ENCODE measurements at regions not wholly inside any gene's neighbourhood (a gene's known extent, or its start where the extent isn't known, plus 50 kb on each side); places are given as distances from the start of the nearest gene placed in this dataset.

DNA sequence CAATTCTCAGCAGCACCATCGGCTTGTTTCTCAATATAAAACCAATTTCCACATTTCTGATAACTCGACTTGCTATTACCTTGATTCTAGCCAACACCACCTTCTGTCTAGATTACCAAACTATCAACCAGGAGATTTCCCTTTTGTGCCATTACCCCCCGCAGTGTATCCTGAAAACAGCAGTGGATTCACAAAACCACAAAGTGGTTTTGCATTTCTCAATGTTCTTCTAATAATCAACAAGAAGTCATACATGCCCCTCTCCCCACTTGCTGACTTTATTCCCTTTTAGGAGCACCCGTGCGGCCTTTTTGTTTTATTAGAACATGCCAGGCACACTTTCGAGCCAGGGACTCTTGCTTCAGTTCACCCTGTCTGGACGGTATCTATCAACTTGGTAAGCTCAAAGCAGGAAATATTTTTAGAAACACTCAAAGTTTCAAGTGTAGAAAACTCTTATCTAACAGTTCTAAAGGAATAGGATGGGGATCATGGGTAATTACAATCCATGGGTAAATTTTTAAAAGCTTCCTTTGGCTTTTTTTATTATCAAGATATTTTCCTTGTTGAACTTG lies 967.4 kb downstream of the EFNB2 start:
- no peak overlapping the region for H3K4me3 Mint-ChIP-seq
- no peak overlapping the region for H3K27ac Mint-ChIP-seq
- H3K9me3 Mint-ChIP-seq: peaks cover 0 to 4% (median 2%) of the 10 kb centered on the region in 7 donors
- H3K4me1 Mint-ChIP-seq: no peaks in the 10 kb centered on the region
- DNase-seq: no peak
- no peaks in the 10 kb centered on the region for H3K27me3 Mint-ChIP-seq
- no peaks in the 10 kb centered on the region for H3K36me3 Mint-ChIP-seq
- ATAC-seq (ENCODE audit: low read depth in 2 of 2): no peak

DNA sequence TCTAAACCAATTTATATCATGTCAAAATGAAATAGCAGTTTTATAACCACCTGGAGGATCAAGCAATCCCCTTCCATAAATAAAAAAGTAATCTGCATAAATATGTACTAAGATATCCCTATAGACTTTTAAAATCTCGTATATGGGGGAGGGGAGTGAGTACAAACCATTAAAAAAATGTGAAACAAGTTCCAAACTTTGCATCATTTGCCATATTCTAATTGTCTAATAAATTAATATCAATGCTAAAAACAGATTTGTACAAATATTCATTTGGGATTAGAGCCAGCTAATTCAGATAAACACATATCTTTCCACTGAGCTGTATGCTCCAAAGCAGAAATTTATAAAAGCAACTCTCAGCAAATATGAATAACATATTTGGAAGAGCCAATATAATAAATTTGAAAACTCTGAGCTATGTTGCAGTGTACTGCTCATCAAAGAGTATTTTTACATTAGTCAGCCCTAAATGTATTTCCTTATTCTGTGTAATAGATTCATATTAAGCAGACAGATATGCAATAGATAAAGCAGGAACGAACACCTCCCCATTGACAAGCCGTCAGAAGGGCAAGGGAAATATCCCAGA lies 970.2 kb downstream of the EFNB2 start:
- peaks cover 0 to 4% (median 0%) of the 10 kb centered on the region in 7 donors for H3K9me3 Mint-ChIP-seq
- H3K4me3 Mint-ChIP-seq: no peak overlapping the region
- H3K27me3 Mint-ChIP-seq: no peaks in the 10 kb centered on the region
- ATAC-seq (ENCODE audit: low read depth in 2 of 2) (no peak), DNase-seq (no peak)
- no peak overlapping the region for H3K27ac Mint-ChIP-seq
- no peaks in the 10 kb centered on the region for H3K4me1 Mint-ChIP-seq
- H3K36me3 Mint-ChIP-seq: no peaks in the 10 kb centered on the region

DNA sequence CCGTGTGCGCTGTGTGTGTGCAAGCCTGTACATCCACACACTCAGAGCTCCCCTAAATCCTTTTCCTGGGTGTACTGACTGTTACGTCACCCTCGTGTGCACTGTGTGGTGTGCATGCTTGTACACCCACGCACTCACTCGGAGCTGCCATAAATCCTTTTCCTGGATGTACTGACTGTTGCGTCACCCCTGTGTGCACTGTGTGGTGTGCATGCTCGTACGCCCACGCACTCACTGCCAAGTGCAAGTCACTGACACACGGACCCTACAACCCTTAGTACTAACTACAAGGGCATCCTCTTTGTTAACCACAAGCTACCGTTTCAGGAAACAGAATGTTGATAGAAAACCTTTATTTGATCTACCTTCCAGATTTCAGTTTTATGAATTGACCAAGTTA lies 983.4 kb downstream of the EFNB2 start:
- no peaks in the 10 kb centered on the region for H3K36me3 Mint-ChIP-seq
- no peak for ATAC-seq (ENCODE audit: low read depth in 2 of 2)
- no peak for DNase-seq
- peaks cover 2 to 7% (median 4%) of the 10 kb centered on the region in 7 donors for H3K9me3 Mint-ChIP-seq
- no peak overlapping the region for H3K27ac Mint-ChIP-seq
- H3K4me3 Mint-ChIP-seq: no peak overlapping the region
- no peaks in the 10 kb centered on the region for H3K4me1 Mint-ChIP-seq
- no peaks in the 10 kb centered on the region for H3K27me3 Mint-ChIP-seq

DNA sequence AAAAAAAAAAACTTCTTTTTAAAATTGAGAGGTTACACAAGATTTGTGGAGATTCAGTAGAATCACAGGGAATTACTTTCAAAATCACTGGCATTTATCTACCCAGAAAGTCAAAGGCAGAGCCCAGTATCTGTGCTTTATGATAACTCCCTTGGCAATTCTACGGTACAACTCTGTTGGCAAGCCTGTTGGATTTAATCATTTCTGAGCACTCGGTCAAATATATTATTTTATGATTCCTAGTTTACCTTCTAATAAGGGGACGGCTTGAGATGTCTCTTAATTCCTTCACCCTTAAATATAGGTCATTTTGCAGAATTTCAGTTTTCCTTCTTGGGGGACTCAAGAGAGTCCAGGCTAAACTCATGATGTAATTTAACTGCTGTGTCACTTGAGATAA lies 987.6 kb downstream of the EFNB2 start:
- no peak overlapping the region for H3K4me3 Mint-ChIP-seq
- H3K27ac Mint-ChIP-seq: no peak overlapping the region
- no peaks in the 10 kb centered on the region for H3K4me1 Mint-ChIP-seq
- peaks cover 0 to 3% (median 0%) of the 10 kb centered on the region in 7 donors for H3K9me3 Mint-ChIP-seq
- H3K27me3 Mint-ChIP-seq: no peaks in the 10 kb centered on the region
- no peaks in the 10 kb centered on the region for H3K36me3 Mint-ChIP-seq
- ATAC-seq (ENCODE audit: low read depth in 2 of 2) (no peak), DNase-seq (no peak)

DNA sequence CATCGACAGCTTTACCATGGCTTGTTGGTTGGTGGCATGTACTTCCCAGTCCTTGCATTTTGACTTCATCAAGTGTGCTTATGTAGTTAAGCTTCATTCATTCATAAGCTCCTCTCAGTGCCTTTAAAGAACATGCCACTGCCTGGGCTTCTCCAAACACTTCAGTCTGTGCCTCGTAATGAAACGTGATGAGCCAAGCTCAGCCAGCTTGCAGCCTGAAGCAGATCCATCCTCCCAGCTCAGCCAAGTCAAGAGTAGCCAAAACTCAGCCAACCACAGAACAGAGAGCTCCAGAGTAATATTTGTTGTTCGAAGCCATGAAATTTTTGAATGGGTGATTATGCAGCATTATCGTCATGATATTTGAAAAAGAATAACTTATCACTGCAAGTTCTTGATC lies 989.7 kb downstream of the EFNB2 start:
- Mint-ChIP-seq H3K27me3 (no peaks in the 10 kb centered on the region), H3K27ac (no peak overlapping the region), H3K4me3 (no peak overlapping the region)

DNA sequence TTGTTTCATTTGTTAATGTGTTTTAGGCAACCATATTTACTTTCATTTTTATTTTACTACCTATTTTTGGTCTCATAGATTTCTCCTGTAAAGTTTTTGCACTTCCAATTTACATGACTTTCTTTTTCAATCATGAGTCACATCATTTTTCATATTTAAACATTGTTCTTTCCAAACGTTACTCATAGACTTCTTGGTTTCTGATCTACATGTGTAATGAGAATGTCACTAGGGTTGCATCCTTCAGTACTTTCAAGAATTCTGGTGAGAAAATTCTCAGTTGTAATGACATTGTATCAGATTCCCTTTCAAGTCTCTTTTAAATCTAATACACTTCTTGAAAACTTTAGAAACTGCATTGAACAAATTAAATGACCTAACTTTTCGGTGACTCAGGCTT lies 991.7 kb downstream of the EFNB2 start:
- no peaks in the 10 kb centered on the region for H3K27me3 Mint-ChIP-seq
- no peak overlapping the region for H3K27ac Mint-ChIP-seq
- peaks cover 0 to 2% (median 0%) of the 10 kb centered on the region in 7 donors for H3K9me3 Mint-ChIP-seq
- no peaks in the 10 kb centered on the region for H3K36me3 Mint-ChIP-seq
- DNase-seq (no peak), ATAC-seq (ENCODE audit: low read depth in 2 of 2) (no peak)
- H3K4me3 Mint-ChIP-seq: no peak overlapping the region
- H3K4me1 Mint-ChIP-seq: no peaks in the 10 kb centered on the region

More for the DNA sequence above, 989.7 kb downstream of the EFNB2 start:
- no peak for ATAC-seq (ENCODE audit: low read depth in 2 of 2)
- Mint-ChIP-seq H3K9me3 (peaks cover 0 to 3% (median 0%) of the 10 kb centered on the region in 7 donors), H3K4me1 (no peaks in the 10 kb centered on the region), H3K36me3 (no peaks in the 10 kb centered on the region)
- no peak for DNase-seq

DNA sequence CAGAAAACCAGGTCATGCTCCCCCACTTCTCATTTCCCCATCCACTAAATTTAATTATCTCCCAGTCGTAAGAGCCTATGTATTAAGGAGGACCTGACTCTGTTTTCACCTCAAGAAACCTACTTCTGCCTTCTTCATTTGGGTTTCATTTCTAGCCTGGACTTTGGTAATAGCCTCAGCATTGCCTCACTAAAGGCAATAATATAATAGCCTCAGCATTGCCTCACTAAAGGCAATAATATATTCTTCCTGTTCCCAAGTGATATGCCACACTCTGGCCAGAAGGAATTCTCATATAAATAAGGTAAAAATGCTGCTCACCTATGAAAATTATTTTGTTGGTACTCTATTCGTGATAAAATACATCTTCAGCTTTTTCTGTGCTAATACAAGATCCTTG lies 993.9 kb downstream of the EFNB2 start:
- no peak for DNase-seq
- H3K4me3 Mint-ChIP-seq: no peak overlapping the region
- H3K27me3 Mint-ChIP-seq: no peaks in the 10 kb centered on the region
- no peak for ATAC-seq (ENCODE audit: low read depth in 2 of 2)
- no peaks in the 10 kb centered on the region for H3K9me3 Mint-ChIP-seq
- H3K36me3 Mint-ChIP-seq: no peaks in the 10 kb centered on the region
- no peaks in the 10 kb centered on the region for H3K4me1 Mint-ChIP-seq
- no peak overlapping the region for H3K27ac Mint-ChIP-seq

DNA sequence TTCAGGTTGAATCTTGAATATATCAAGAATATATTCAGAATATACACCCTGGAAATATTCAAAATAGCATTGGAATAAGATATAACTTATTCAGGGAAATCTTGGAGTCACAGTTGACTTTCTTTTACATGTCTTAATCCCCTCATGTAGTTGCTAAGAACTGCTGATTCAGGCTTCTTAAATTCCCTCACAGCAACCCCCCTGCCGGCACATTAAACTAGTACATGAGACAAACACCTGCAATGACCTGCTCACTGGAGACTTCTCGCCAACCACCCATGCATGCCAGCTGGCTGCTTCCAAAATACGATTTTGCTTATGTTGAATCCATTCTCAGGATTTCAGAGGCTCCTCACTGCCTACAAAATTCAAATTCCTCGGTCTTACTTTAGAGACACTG lies 997.1 kb downstream of the EFNB2 start:
- Mint-ChIP-seq H3K27ac (no peak overlapping the region), H3K36me3 (no peaks in the 10 kb centered on the region), H3K27me3 (no peaks in the 10 kb centered on the region), H3K9me3 (peaks cover 0 to 3% (median 0%) of the 10 kb centered on the region in 7 donors), H3K4me1 (no peaks in the 10 kb centered on the region), H3K4me3 (no peak overlapping the region)
- DNase-seq: no peak
- no peak for ATAC-seq (ENCODE audit: low read depth in 2 of 2)

DNA sequence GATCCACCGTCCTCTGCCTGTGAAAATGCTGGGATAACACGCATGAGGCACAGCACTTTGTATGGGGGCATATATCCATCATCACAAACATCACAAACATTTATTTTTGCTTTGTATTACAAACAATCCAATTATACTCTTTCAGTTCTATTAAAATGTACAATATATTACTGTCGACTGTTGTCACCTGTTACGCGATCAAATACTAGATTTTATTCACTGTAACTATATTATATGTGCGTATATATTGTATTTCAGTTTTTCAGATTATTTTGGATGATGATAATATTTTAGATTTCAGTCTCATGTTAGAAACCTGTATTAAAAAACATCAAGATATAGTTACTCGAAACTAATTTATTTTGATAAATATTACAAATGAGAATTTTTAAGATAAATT lies 998.3 kb downstream of the EFNB2 start:
- no peaks in the 10 kb centered on the region for H3K4me1 Mint-ChIP-seq
- H3K9me3 Mint-ChIP-seq: peaks cover 0 to 3% (median 0%) of the 10 kb centered on the region in 7 donors
- no peak overlapping the region for H3K4me3 Mint-ChIP-seq
- ATAC-seq (ENCODE audit: low read depth in 2 of 2) (no peak), DNase-seq (no peak)
- H3K27ac Mint-ChIP-seq: no peak overlapping the region
- H3K27me3 Mint-ChIP-seq: no peaks in the 10 kb centered on the region
- H3K36me3 Mint-ChIP-seq: no peaks in the 10 kb centered on the region

DNA sequence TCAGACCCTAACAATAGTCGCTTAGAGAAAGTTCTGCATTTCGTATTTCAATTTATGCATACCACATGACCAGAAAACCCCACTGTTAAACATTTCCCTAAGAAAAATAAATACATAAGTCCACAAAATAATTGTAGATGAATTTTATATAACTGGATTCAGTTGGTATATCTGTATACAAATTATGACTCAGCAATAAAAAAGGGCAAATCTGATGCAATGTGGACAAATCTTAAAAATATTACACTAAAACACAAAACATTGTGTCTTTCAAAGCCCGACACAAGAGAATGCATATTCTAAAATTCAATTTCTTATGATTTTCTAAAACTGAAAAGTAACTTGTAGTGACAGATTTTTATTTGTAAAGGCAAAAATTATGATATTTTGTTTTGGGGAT lies 1005.0 kb downstream of the EFNB2 start:
- Mint-ChIP-seq H3K27ac (no peak overlapping the region), H3K36me3 (no peaks in the 10 kb centered on the region), H3K4me3 (no peak overlapping the region), H3K9me3 (peaks cover 0 to 5% (median 3%) of the 10 kb centered on the region in 7 donors), H3K4me1 (no peaks in the 10 kb centered on the region), H3K27me3 (no peaks in the 10 kb centered on the region)
- ATAC-seq (ENCODE audit: low read depth in 2 of 2) (no peak), DNase-seq (no peak)

DNA sequence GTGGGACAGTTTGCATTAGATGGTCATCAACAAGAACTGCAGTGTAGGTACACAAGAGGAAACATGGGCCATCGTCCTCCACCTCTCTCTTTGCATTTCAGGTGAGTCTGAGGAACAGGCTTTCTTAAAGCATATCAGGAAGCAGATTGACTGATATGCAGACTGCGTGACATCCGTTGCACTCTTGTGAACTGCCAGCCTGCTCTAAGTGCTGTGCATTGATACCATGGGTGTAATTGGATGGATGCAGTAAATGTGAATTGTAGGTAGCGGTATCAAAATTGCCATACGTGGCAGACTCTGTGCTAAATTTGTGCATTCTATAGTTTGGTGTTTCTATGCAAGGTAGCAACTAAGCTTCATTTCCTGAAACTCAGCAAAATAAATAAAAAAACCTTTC lies 1008.3 kb downstream of the EFNB2 start:
- H3K27me3 Mint-ChIP-seq: no peaks in the 10 kb centered on the region
- no peak for DNase-seq
- H3K4me3 Mint-ChIP-seq: no peak overlapping the region
- no peaks in the 10 kb centered on the region for H3K4me1 Mint-ChIP-seq
- H3K36me3 Mint-ChIP-seq: no peaks in the 10 kb centered on the region
- no peak for ATAC-seq (ENCODE audit: low read depth in 2 of 2)
- peaks cover 0 to 8% (median 0%) of the 10 kb centered on the region in 7 donors for H3K9me3 Mint-ChIP-seq
- no peak overlapping the region for H3K27ac Mint-ChIP-seq

DNA sequence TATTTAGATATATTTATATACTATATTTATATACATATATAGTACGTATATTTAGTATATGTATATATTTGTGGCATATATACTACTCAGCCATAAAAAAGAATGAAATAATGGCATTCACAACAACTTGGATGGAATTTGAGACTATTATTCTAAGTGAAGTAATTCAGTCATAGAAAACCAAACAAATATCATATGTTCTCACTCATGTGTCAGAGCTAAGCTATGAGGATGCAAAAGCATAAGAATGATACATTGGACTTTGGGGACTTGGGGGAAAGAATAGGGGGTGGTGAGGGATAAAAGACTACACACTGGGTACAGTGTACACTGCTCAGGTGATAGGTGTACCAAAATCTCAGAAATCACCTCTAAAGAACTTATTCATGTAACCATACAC lies 1015.7 kb downstream of the EFNB2 start:
- ATAC-seq (ENCODE audit: low read depth in 2 of 2): no peak
- Mint-ChIP-seq H3K36me3 (no peaks in the 10 kb centered on the region), H3K27ac (no peak overlapping the region), H3K27me3 (no peaks in the 10 kb centered on the region), H3K9me3 (peaks cover 0 to 3% (median 0%) of the 10 kb centered on the region in 7 donors), H3K4me1 (no peaks in the 10 kb centered on the region), H3K4me3 (no peak overlapping the region)
- DNase-seq: no peak

DNA sequence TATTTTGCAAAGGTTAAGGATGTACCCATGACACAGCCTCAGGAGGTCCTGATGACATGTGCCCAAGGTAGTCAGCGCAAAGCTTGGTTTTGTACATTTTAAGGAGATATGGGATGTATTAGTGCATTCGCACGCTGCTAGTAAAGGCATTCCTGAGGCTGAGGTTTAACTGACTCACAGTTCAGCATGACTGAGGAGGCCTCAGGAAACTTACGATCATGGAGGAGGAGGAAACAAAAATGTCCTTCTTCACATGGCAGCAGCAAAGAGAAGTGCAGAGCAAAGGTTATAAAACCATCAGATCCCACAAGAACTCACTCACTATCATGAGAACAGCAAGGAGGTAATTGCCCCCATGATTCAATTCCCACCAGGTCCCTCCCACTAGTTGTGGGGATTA lies 1017.4 kb downstream of the EFNB2 start:
- no peak for ATAC-seq (ENCODE audit: low read depth in 2 of 2)

DNA sequence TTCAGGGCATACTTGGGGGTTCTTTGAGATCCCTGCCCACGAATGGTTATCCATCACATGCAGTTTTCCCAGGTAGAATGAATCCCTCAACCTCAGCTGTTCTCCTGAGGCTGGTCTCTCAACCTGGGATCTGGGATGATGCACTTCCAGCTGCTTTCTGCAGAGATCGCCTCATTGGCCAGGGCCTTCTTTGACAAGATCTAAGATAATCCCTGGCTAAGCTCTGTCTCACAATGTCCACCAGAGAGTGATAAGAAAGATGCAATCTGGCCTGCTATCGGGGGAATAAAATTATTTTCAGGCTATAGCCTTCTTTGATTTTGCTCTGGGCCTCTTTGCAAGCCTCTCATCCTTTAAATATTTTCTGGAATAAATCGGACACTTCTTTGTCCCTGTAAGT lies 1021.1 kb downstream of the EFNB2 start:
- Mint-ChIP-seq H3K9me3 (peaks cover 0 to 7% (median 0%) of the 10 kb centered on the region in 7 donors), H3K27ac (no peak overlapping the region), H3K4me1 (no peaks in the 10 kb centered on the region), H3K36me3 (no peaks in the 10 kb centered on the region), H3K27me3 (no peaks in the 10 kb centered on the region), H3K4me3 (no peak overlapping the region)
- no peak for DNase-seq
- no peak for ATAC-seq (ENCODE audit: low read depth in 2 of 2)

More for the DNA sequence above, 1017.4 kb downstream of the EFNB2 start:
- no peaks in the 10 kb centered on the region for H3K27me3 Mint-ChIP-seq
- no peak overlapping the region for H3K27ac Mint-ChIP-seq
- no peaks in the 10 kb centered on the region for H3K36me3 Mint-ChIP-seq
- DNase-seq: no peak
- peaks cover 0 to 7% (median 0%) of the 10 kb centered on the region in 7 donors for H3K9me3 Mint-ChIP-seq
- H3K4me3 Mint-ChIP-seq: no peak overlapping the region
- no peaks in the 10 kb centered on the region for H3K4me1 Mint-ChIP-seq

DNA sequence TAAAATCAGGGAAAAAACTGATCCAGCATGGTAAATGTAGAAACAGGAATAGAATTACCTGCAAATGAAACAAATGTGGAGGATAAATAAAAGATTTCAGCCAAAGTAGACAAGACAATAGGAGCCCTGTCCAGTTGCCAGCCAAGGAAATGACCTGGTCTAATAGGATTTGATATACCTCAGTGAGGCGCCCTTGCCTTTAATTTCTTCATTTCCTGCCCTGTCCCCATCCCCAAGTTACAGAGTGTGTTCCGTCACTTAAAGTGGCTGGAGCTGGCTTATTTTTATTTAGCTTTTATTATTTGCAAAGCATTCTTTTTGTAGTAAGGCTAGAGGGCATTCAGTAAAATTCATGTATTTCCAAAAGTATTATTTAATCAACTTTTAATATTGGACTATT lies 1022.0 kb downstream of the EFNB2 start:
- H3K27ac Mint-ChIP-seq: no peak overlapping the region
- no peak overlapping the region for H3K4me3 Mint-ChIP-seq
- H3K27me3 Mint-ChIP-seq: no peaks in the 10 kb centered on the region
- DNase-seq (no peak), ATAC-seq (ENCODE audit: low read depth in 2 of 2) (no peak)
- no peaks in the 10 kb centered on the region for H3K4me1 Mint-ChIP-seq
- no peaks in the 10 kb centered on the region for H3K36me3 Mint-ChIP-seq
- peaks cover 0 to 7% (median 0%) of the 10 kb centered on the region in 7 donors for H3K9me3 Mint-ChIP-seq

Measured in naive B cell (primary cell).